HCT116 (cell line): ENCODE measurements at regions not wholly inside any gene's neighbourhood (a gene's known extent, or its start where the extent isn't known, plus 50 kb on each side); places are given as distances from the start of the nearest gene placed in this dataset.

Experiments used
- CBX3 ChIP-seq: IDR thresholded peaks from 2 replicates; pipeline ENCODE4 v1.6.1; 2012; ENCODE audit warnings: low read depth
- EZH2phosphoT487 ChIP-seq: fragments of 200-600 bp; IDR thresholded peaks from 2 replicates; pipeline ENCODE4 v1.6.1; 2018; ENCODE audit warnings: antibody characterized with exemption, borderline replicate concordance

GRCh38 chr6:120478650-120479049, 855.6 kb downstream of the TBC1D32 start:
- TF ChIP-seq CBX3 = peak; percentile 60; the same call in 1 of the 2 replicates
- no peak for TF ChIP-seq EZH2phosphoT487
